Activated CD4-positive, alpha-beta memory T cell treated with anti-CD3 and anti-CD28 coated beads, Interleukin-2, amount 10 ng/mL, durations not matched to agents 7 days and 5 days (primary cell): ENCODE measurements at regions not wholly inside any gene's neighbourhood (a gene's known extent, or its start where the extent isn't known, plus 50 kb on each side); places are given as distances from the start of the nearest gene placed in this dataset.

Experiments used
- CTCF ChIA-PET: fragments of 350-600 bp; sonication (Branson Sonifier 250); formaldehyde crosslinking; loops from one replicate; lab custom pipeline; 2021; ENCODE audit warnings: antibody characterized with exemption, inconsistent platforms; lab: Charles Lee
- POLR2A ChIA-PET: fragments of 350-600 bp; sonication (Branson Sonifier 250); formaldehyde crosslinking; loops from one replicate; lab custom pipeline; 2021; ENCODE audit warnings: antibody characterized with exemption; lab: Charles Lee
- DNase-seq: peaks from one replicate; pipeline ENCODE4 v3.0.0-alpha.2; 2020
- H3K27ac Mint-ChIP-seq: one replicate; pipeline ENCODE4 v1.8.0; 2021; ENCODE audit warnings: mild to moderate bottlenecking, mixed read lengths
- H3K27me3 Mint-ChIP-seq: one replicate; pipeline ENCODE4 v1.8.0; 2021; ENCODE audit warnings: mixed read lengths
- H3K36me3 Mint-ChIP-seq: one replicate; pipeline ENCODE4 v1.8.0; 2021; ENCODE audit warnings: low read depth, mixed read lengths
- H3K4me1 Mint-ChIP-seq: one replicate; pipeline ENCODE4 v1.8.0; 2021; ENCODE audit warnings: mixed read lengths
- H3K4me3 Mint-ChIP-seq: one replicate; pipeline ENCODE4 v1.8.0; 2021; ENCODE audit warnings: mild to moderate bottlenecking, mixed read lengths
- H3K9me3 Mint-ChIP-seq: one replicate; pipeline ENCODE4 v1.8.0; 2021; ENCODE audit warnings: mixed read lengths

DNA sequence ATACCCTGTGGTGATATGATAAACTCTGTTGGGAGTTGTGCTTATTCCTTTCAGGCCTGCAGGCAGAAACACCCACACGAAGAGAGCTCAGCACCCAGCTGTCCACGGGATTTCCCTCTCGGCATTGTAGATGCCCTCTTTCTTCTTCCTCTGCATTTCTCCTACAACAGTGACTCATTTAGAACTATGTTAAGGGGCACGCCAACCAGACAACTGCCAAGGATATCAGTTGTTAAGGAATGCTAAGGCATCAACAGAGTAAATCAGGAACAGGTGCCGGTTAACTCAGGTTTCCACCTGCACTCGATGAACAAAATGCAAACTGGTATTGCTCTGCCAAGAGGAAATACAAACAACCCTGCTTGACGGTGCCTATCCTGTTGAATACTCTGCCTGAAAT lies 270.0 kb upstream of the PEX5L start:
- Mint-ChIP-seq H3K9me3 (no peaks in the 10 kb centered on the region), H3K36me3 (no peaks in the 10 kb centered on the region), H3K27ac (no peak overlapping the region), H3K4me1 (no peaks in the 10 kb centered on the region), H3K27me3 (no peaks in the 10 kb centered on the region), H3K4me3 (no peak overlapping the region)
- CTCF ChIA-PET: interaction anchor here (1.5 kb wide), 1 partner anchor 15 kb away, joined by 3 read pairs; no protein-coding TSS in a partner anchor
- DNase-seq: no peak
- POLR2A ChIA-PET: no interaction called here

DNA sequence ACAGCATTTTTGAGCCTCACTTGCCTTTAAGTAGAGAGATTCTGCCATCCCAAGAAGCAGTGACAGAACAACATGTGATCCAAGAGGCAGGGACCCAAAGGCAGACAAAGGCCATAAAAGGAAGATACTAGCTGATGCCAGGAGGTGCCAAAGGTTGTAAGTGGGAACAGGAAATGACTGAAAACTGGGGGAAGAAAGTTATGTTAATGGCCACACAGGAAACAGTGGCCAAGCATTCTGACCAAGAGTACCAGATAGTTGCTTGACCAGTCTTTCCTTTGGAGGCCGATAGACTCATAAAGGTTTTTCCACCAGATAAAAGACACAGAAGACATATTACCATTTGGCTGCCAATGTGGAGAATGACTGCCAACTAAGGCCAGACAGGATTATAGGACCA lies 274.5 kb upstream of the PEX5L start:
- H3K4me1 Mint-ChIP-seq: no peaks in the 10 kb centered on the region
- H3K4me3 Mint-ChIP-seq: no peak overlapping the region
- H3K27ac Mint-ChIP-seq: no peak overlapping the region
- no peak for DNase-seq
- ChIA-PET POLR2A (no interaction called here), CTCF (no interaction called here)
- no peaks in the 10 kb centered on the region for H3K9me3 Mint-ChIP-seq
- no peaks in the 10 kb centered on the region for H3K27me3 Mint-ChIP-seq
- H3K36me3 Mint-ChIP-seq: no peaks in the 10 kb centered on the region

DNA sequence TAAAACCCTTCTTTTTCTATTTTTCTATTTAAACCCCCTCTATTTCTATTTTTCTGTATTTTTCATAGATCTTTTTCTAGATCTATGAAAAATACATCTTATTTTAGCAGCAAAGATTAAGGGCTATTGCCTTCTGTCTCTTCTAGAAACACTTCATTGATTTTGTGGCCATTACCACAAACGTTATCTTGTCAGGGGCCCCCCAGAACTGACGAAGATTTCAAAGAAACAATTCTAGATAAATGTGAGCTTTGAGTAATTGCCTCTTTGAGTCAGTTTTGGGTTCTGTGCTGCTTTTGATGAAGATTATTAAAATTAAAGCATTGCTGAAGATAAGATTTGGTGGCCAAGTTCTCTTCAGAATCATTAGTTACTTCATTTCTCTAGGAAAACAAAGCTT lies 279.6 kb upstream of the PEX5L start:
- no peaks in the 10 kb centered on the region for H3K4me1 Mint-ChIP-seq
- no peaks in the 10 kb centered on the region for H3K27me3 Mint-ChIP-seq
- H3K27ac Mint-ChIP-seq: no peak overlapping the region
- no peak for DNase-seq
- H3K36me3 Mint-ChIP-seq: no peaks in the 10 kb centered on the region
- no peaks in the 10 kb centered on the region for H3K9me3 Mint-ChIP-seq
- no peak overlapping the region for H3K4me3 Mint-ChIP-seq
- ChIA-PET POLR2A (no interaction called here), CTCF (no interaction called here)

- no peak overlapping the region for H3K4me3 Mint-ChIP-seq
- no peaks in the 10 kb centered on the region for H3K36me3 Mint-ChIP-seq
- no peaks in the 10 kb centered on the region for H3K9me3 Mint-ChIP-seq
- no peaks in the 10 kb centered on the region for H3K27me3 Mint-ChIP-seq
- no peak overlapping the region for H3K27ac Mint-ChIP-seq
- CTCF ChIA-PET: no interaction called here
- no peak for DNase-seq
- POLR2A ChIA-PET: no interaction called here
- no peaks in the 10 kb centered on the region for H3K4me1 Mint-ChIP-seq
These were observed 282.5 kb upstream of the TTC14 start for GRCh38 chr3:180319461-180319860.

- H3K4me3 Mint-ChIP-seq: no peak overlapping the region
- ChIA-PET CTCF (no interaction called here), POLR2A (no interaction called here)
- H3K9me3 Mint-ChIP-seq: no peaks in the 10 kb centered on the region
- H3K4me1 Mint-ChIP-seq: no peaks in the 10 kb centered on the region
- no peak for DNase-seq
- no peaks in the 10 kb centered on the region for H3K27me3 Mint-ChIP-seq
- H3K36me3 Mint-ChIP-seq: no peaks in the 10 kb centered on the region
- H3K27ac Mint-ChIP-seq: no peak overlapping the region
These were observed 281.3 kb upstream of the TTC14 start for GRCh38 chr3:180320631-180321030.

- POLR2A ChIA-PET: no interaction called here
- CTCF ChIA-PET: interaction anchor here (1.5 kb wide), 1 partner anchor 15 kb away, joined by 3 read pairs; no protein-coding TSS in a partner anchor
- Mint-ChIP-seq H3K9me3 (no peaks in the 10 kb centered on the region), H3K27ac (no peak overlapping the region), H3K36me3 (no peaks in the 10 kb centered on the region), H3K4me3 (no peak overlapping the region), H3K4me1 (no peaks in the 10 kb centered on the region), H3K27me3 (no peaks in the 10 kb centered on the region)
- no peak for DNase-seq
These were observed 280.4 kb upstream of the TTC14 start for GRCh38 chr3:180321534-180321933.

DNA sequence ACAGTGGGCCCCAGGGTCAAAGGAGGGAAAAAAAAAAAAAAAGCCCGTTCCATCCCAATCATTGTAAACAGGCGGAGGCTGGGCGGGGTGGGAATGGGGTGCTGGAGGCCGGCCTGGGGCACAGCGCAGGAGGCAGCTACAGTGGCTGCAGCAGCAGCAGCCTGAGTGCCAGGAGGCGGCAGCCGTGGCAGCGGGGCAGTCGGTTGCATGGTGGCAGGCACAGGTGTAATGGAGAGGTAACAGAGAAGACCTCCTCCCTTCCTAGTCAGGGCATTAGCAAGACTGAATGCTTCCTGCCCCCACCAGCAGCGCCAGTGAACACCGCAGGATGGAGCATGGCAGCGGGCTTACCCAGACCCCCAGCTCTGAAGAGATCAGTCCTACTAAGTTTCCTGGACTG lies 279.1 kb upstream of the TTC14 start:
- Mint-ChIP-seq H3K27me3 (no peaks in the 10 kb centered on the region), H3K27ac (no peak overlapping the region), H3K4me3 (no peak overlapping the region), H3K9me3 (no peaks in the 10 kb centered on the region), H3K36me3 (no peaks in the 10 kb centered on the region), H3K4me1 (no peaks in the 10 kb centered on the region)
- ChIA-PET POLR2A (no interaction called here), CTCF (no interaction called here)
- DNase-seq: no peak

DNA sequence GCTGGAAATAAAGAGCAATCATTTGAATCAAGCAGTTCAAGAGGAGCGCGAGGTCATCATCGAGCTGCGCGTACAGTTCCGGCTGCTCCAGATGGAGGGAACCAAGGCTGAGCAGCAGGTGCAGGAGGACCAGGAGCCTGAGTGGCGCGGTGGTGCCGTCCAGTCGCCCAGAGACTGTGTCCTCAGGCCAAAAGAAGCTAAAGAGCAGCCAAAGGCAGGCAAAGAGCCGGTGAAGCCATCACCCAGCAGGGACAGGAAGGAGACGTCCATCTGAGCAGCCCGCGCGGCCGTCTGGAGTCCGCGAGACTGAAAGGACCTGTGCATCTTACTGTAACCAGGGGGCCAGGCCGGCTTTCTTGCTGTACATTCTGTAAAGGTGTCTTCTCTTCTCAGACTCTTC lies 277.2 kb upstream of the TTC14 start:
- POLR2A ChIA-PET: no interaction called here
- Mint-ChIP-seq H3K27me3 (no peaks in the 10 kb centered on the region), H3K4me1 (peaks cover 2% of the 10 kb centered on the region), H3K9me3 (no peaks in the 10 kb centered on the region), H3K36me3 (no peaks in the 10 kb centered on the region), H3K4me3 (no peak overlapping the region), H3K27ac (no peak overlapping the region)
- DNase-seq: no peak
- CTCF ChIA-PET: no interaction called here

DNA sequence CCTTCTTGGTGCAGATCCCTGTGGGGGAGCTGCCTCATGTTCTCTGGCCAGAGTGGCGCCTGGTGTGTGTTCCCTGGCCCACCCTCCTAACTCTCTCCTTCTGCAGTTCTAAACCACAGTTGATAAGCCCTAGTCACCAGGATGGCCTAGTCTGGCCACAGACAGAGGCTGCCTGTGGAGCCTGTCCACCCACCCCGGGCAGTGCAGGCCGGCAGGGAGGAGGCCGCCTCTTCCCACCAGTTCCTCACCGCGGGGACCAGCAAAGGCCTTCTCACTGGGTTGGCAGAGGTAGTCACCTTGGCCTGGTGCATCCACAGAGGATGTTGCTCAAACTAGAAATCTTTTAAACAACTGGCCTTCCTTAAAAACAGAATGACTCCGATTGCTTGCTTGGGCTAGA lies 276.4 kb upstream of the TTC14 start:
- Mint-ChIP-seq H3K9me3 (no peaks in the 10 kb centered on the region), H3K27me3 (no peaks in the 10 kb centered on the region), H3K36me3 (no peaks in the 10 kb centered on the region), H3K4me3 (no peak overlapping the region), H3K27ac (no peak overlapping the region), H3K4me1 (peaks cover 2% of the 10 kb centered on the region)
- DNase-seq: no peak
- ChIA-PET POLR2A (no interaction called here), CTCF (no interaction called here)

DNA sequence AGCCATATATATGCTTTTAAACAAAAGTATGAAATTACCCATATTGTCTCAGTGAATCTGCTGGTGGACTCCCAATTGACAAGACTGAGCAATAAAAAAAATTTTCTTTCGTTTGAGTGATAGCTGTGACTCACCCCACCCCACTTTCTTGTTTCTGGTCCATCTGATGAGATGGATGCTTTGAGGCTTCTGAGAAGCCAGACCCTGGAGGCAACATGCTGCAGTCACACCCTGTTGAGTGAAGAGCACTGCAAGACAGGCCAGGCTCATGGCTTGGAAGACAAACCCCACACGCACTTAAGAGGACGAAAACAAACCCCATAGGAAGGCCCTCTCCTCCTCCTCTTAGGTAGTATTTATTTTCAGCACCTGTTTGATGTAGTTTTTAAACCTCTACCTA lies 276.0 kb upstream of the TTC14 start:
- CTCF ChIA-PET: no interaction called here
- H3K27me3 Mint-ChIP-seq: no peaks in the 10 kb centered on the region

DNA sequence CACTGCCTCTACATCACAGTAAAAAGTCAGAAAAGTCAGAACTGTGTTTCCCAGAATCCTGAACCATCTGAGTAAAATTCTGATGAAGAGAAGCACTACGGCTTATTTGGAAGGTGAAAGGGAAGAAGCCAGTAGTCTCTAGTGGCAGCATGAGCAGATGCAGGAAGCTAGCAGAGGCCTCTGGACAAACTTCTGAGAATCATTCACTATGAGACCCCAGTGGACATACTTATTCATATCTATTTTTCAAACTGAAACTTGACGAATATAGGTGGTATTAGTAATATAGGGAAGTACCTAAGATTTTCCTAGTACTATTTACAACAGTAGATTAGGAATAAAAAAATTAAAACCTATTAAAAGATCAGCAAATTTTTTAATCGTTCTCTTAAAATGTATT lies 272.8 kb upstream of the TTC14 start:
- H3K4me3 Mint-ChIP-seq: no peak overlapping the region
- no peak for DNase-seq
- CTCF ChIA-PET: no interaction called here

More for the DNA sequence above, 276.0 kb upstream of the TTC14 start:
- H3K36me3 Mint-ChIP-seq: no peaks in the 10 kb centered on the region
- DNase-seq: no peak
- H3K4me1 Mint-ChIP-seq: peaks cover 2% of the 10 kb centered on the region
- POLR2A ChIA-PET: no interaction called here
- no peaks in the 10 kb centered on the region for H3K9me3 Mint-ChIP-seq
- H3K4me3 Mint-ChIP-seq: no peak overlapping the region
- H3K27ac Mint-ChIP-seq: no peak overlapping the region

GRCh38 chr3:180329847-180330246 lies 272.1 kb upstream of the TTC14 start:
- ChIA-PET POLR2A (no interaction called here), CTCF (no interaction called here)
- peaks cover 2% of the 10 kb centered on the region for H3K4me1 Mint-ChIP-seq
- no peaks in the 10 kb centered on the region for H3K9me3 Mint-ChIP-seq
- H3K36me3 Mint-ChIP-seq: no peaks in the 10 kb centered on the region
- no peak overlapping the region for H3K4me3 Mint-ChIP-seq
- H3K27ac Mint-ChIP-seq: no peak overlapping the region
- no peaks in the 10 kb centered on the region for H3K27me3 Mint-ChIP-seq
- DNase-seq: no peak

More for the DNA sequence above, 272.8 kb upstream of the TTC14 start:
- Mint-ChIP-seq H3K27me3 (no peaks in the 10 kb centered on the region), H3K27ac (no peak overlapping the region), H3K4me1 (peaks cover 2% of the 10 kb centered on the region), H3K36me3 (no peaks in the 10 kb centered on the region), H3K9me3 (no peaks in the 10 kb centered on the region)
- POLR2A ChIA-PET: no interaction called here

GRCh38 chr3:180330440-180330839 lies 271.5 kb upstream of the TTC14 start:
- peaks cover 2% of the 10 kb centered on the region for H3K4me1 Mint-ChIP-seq
- POLR2A ChIA-PET: no interaction called here
- no peak for DNase-seq
- no peak overlapping the region for H3K27ac Mint-ChIP-seq
- H3K36me3 Mint-ChIP-seq: no peaks in the 10 kb centered on the region
- H3K27me3 Mint-ChIP-seq: no peaks in the 10 kb centered on the region
- CTCF ChIA-PET: no interaction called here
- no peak overlapping the region for H3K4me3 Mint-ChIP-seq
- no peaks in the 10 kb centered on the region for H3K9me3 Mint-ChIP-seq

DNA sequence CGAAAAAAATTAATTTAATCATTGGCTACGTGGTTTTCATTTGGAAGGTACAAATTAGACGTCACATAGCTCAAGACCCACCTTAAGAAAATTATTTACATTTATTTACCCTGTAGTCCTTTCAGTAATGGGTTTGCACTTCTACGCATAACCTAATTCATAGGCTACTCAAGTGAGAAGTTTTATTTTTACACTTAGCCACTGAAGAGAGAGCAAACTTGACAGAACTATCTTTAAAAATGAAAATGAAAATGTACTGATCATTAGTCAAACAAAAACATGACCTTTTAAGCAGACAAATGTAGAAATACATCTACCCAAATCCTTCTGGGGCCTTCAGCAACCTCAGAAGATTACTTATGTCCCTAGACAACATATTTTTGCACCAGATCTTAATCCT lies 269.4 kb upstream of the TTC14 start:
- Mint-ChIP-seq H3K27me3 (no peaks in the 10 kb centered on the region), H3K9me3 (peaks cover 2% of the 10 kb centered on the region), H3K4me3 (no peak overlapping the region), H3K27ac (no peak overlapping the region), H3K36me3 (no peaks in the 10 kb centered on the region), H3K4me1 (peaks cover 2% of the 10 kb centered on the region)
- DNase-seq: no peak
- ChIA-PET CTCF (no interaction called here), POLR2A (no interaction called here)

DNA sequence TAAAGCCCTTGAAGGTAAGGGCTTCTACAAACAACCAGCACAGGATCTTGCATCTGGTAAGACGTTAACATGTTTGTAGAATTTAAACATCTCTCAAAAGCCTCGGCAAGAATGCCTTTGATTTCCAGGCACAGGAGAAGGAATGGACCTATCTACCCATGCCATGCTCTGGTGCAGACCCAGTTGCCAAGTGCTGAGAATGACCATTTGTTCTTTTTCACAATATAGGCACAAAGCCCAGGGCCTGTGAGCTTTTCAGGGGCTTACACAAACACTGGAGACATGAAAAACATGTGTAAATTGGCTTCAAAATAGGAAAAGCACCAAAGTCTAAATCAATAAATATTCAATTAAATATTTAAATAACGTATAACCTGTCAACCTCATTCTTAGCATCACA lies 266.9 kb upstream of the TTC14 start:
- ChIA-PET CTCF (no interaction called here), POLR2A (no interaction called here)
- Mint-ChIP-seq H3K36me3 (no peaks in the 10 kb centered on the region), H3K9me3 (peaks cover 2% of the 10 kb centered on the region), H3K27ac (no peak overlapping the region), H3K27me3 (no peaks in the 10 kb centered on the region), H3K4me3 (no peak overlapping the region), H3K4me1 (no peaks in the 10 kb centered on the region)
- DNase-seq: no peak
